22Rv1 (cell line): ENCODE measurements at regions not wholly inside any gene's neighbourhood (a gene's known extent, or its start where the extent isn't known, plus 50 kb on each side); places are given as distances from the start of the nearest gene placed in this dataset.

Source experiments
- H3K27ac ChIP-seq: fragments of 450-650 bp; 2 replicates; pipeline ENCODE4 v1.5.1; 2017
- CTCF ChIP-seq: fragments of 450-650 bp; IDR thresholded peaks from 2 replicates; pipeline ENCODE4 v1.5.1; 2017; ENCODE audit warnings: mild to moderate bottlenecking
- ZFX ChIP-seq: fragments of 450-650 bp; IDR thresholded peaks from 2 replicates; pipeline ENCODE4 v1.6.1; 2017; ENCODE audit warnings: antibody characterized with exemption, borderline replicate concordance

- no peak for TF ChIP-seq CTCF
- TF ChIP-seq ZFX: no peak
- H3K27ac ChIP-seq: no peak overlapping the region
These were observed 1002.0 kb downstream of the OTOL1 start for GRCh38 chr3:162498626-162499025.

GRCh38 chr3:162507397-162507796 lies 1010.8 kb downstream of the OTOL1 start:
- no peak for TF ChIP-seq CTCF
- no peak for TF ChIP-seq ZFX
- no peak overlapping the region for H3K27ac ChIP-seq

GRCh38 chr3:162512488-162512887 lies 1015.9 kb downstream of the OTOL1 start:
- TF ChIP-seq ZFX (no peak), CTCF (no peak)
- H3K27ac ChIP-seq: no peak overlapping the region

GRCh38 chr3:162517110-162517509 lies 1020.5 kb downstream of the OTOL1 start:
- no peak for TF ChIP-seq CTCF
- TF ChIP-seq ZFX: no peak
- H3K27ac ChIP-seq: no peak overlapping the region

GRCh38 chr3:162521669-162522068 lies 1025.1 kb downstream of the OTOL1 start:
- TF ChIP-seq ZFX: no peak
- TF ChIP-seq CTCF: no peak
- H3K27ac ChIP-seq: no peak overlapping the region

GRCh38 chr3:162525066-162525742 lies 1028.6 kb downstream of the OTOL1 start:
- no peak for TF ChIP-seq ZFX
- no peak for TF ChIP-seq CTCF
- no peak overlapping the region for H3K27ac ChIP-seq

- no peak overlapping the region for H3K27ac ChIP-seq
- no peak for TF ChIP-seq CTCF
- no peak for TF ChIP-seq ZFX
These were observed 1029.2 kb downstream of the OTOL1 start for GRCh38 chr3:162525771-162526170.
